GM18499 (cell line): ENCODE measurements at regions not wholly inside any gene's neighbourhood (a gene's known extent, or its start where the extent isn't known, plus 50 kb on each side); places are given as distances from the start of the nearest gene placed in this dataset.

Experiments
- ATAC-seq: cut with Tn5 transposase; IDR thresholded peaks from one replicate; pipeline ENCODE4 v1.9.1; 2021; ENCODE audit warnings: moderate number of reproducible peaks; ENCODE audit not compliant: insufficient read depth, unreplicated experiment

DNA sequence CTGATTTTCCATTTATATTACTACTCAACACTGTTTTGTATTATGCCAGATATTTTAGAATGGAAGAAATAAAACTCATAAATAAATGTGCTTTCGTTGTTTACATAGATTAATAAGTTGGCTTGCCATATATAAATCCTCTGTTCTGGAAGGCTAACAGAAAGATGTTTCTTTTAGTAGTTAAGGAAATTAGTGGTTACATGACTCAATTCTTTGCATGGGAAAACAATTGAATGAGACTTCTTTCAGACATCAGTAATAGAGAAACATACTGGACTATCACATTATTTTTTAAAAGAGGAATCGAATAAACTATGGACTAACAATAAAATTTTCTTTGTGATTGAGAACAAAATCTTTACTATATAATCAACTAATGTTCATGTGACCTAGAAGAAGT is 336.5 kb downstream of the KCNS3 start:
- ATAC-seq: no peak

DNA sequence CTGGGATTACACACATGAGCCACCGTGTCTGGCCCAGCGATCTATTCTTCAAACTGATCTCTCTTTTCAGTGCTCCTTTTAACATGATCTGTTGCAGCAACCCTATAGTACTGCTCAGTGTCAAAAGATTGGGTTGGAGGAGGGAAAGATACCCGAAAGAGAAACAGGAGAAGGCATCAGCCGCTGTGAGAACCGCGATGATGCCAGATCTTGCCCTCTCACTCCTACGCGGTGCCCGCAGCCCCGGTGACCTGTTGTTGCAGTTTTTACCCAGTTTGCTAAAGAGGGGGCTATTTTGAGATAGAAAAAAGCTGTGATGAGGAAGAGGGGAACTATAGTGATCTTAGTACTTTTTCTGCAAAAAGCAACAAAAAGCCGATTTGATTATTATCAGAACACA is 335.5 kb downstream of the KCNS3 start:
- ATAC-seq: no peak

DNA sequence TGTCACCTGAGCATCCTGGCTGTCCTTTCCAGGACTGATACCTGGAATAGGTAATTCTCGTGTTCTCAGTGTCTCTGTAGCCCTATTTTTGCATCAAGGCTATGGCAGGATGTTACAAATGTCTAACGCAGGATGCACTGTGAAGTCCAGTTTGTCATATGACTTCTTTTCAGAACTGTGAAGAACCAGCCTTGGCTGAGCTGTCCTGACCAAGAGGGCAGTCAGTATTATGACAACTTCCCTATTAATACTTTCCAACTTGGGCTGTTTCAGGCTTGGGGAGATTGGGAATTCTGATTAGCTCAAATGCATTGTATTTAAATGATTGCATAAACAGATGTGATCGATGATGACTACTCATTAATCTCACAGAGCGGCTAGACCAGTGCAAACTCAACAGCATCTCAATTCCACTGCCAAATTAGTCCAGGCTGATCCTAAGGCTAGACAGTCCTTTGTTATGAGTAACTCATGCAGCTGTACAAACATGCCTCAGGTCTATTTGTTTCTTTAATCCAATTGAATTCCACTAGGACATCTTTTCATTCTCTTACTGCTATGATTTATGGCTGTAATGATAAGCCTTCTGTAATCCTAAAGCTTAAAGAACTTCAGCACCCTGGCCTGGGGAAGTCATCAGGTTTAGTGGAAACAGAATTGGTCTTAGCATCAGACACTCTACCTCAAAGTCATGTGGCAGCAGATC is 331.6 kb downstream of the KCNS3 start:
- ATAC-seq: no peak

DNA sequence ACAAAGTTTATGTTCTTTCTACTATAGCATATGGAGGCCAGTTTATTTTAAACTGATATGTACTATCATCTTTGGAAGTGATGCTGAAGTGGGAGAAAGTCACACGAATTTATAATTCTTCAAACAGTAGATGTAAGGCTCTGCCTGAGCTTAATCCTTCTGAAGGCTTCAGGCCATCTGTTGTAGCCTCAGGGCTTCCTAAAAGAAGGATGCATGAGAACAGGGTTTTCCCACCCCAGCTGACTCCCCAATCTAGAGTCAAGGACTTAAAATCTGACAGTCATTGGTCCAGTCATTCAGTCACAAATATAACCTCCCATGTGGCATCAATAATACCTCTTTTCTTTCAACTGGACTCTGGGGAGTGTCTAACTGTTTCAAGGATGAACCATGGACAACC is 330.5 kb downstream of the KCNS3 start:
- no peak for ATAC-seq

DNA sequence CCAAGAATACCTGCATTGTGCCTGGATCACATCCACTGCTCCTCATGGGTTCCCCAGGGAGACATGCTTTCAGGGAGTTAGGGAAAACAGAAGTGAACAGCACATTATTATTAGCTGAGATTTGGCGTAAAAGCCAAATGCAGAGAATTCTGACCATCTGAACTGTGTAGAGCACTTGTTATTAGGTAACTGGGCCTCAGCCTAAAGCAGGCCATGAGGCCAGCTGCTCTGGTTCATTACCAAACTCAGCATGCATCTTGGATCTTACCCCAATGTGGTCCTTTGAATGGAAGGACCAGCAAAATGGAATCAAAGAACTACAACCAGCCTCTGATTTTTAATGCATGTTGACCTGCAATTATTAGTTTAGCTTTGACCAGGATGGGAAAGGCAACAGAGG is 322.3 kb downstream of the KCNS3 start:
- ATAC-seq: no peak

DNA sequence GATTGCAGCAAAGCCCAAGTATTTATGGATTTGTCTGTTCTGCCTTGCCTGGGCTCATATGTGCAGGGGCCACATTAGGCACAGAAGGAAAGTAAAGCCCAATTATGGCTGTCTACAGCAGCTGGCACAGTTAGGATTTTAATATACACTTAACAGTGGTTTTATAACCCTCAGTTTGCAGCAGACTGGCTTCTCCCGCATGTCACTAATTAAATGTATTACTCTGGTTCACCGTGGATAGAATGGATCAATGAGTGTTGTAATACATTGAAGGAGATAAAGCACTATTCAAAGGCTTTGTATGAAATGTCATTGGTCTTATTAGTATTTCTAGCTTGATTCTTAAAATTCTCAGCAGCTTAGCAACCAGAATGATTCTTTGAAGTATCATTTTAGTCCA is 320.2 kb downstream of the KCNS3 start:
- no peak for ATAC-seq

DNA sequence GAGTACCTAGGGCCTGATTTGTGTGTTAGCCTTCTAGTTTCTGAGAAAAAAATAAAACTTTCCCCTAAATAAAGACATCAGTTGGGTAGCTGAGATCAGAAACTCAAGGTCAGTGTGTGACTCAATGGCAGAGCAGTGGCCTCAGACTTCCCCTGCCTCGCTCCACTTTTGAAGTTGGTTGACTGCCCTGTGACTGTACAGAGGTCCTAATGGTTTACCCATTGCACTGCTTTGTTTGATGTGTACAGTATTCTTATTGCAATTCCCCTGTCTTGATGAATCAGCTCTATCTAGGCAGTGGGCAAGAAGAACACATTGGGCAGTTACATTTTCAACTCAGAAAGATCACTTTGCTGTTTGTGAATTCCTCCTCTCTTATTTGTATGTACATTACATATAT is 315.7 kb downstream of the KCNS3 start:
- ATAC-seq: no peak

DNA sequence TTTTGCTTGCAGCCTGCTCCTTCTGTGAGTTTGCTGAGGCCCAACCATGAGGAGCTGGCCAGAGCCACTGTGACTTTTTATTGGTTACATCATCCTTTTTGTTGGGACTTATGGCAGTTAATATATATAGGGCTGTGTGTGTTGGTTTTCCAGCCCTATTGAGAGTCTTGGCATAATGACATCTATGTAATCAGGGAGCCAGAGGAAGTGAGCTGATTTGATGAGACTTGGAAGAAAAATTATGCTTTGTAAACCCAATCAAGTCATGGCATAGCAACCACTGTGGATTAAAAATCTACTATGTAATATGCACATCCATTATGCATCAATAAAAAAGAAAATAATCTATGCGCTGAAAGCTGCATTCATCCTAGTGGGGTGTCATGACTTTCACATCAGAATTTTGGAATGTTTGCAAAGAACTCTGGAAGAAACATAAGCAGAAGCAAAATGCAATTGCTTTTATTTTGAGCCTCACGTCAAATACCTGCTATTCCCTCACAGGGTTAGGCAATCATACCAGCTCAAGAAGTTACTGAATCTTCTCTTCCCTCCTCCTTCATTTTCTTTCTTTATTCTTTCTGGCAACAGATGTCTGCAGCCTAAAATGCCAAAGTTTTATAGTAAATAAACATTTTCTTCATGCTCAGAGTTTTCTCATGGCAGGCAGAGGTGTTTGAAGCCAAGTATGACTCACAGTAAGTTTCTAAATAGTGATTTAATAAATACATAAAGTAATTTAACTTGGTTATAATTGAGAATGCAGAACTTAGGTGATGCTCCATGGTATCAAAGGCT is 308.5 kb downstream of the KCNS3 start:
- ATAC-seq: no peak

DNA sequence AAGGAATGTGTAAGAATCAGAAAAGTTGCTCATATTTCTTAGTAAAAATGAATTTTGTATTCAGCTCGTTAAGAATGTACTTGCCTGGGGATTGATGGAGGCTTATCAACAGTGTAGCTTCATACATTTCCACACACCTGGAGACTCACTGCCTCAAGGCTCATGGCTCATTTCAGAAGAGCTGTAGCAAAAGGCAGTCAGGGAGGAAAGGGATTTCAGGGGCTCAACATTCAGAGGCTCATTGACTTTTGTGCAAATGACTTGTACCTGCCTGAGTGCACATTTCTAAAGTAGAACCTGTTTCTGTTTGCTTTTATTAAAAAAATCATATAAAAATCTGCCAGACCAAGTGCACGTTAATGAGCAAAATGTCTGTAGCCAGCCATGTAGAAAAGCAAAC is 304.4 kb downstream of the KCNS3 start:
- no peak for ATAC-seq

DNA sequence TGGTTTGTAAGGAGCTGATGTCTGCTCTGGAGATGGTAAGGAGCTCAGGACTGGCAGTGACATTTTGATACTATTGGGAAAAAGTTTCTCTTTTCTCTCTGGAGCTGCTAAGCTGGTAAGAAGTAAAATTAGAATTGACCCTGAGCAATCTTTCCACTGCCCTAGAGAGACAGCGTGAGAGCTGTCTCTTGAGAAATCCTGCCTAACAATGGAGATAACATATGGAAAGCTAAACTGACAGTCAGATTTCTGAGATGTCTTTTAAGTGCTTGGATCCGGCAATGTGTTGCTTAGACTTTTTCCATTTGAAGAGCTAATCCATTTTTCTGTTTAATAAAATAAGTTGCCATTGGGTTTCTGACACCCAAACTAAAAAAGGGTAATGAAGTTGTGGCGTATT is 302.4 kb downstream of the KCNS3 start:
- no peak for ATAC-seq

DNA sequence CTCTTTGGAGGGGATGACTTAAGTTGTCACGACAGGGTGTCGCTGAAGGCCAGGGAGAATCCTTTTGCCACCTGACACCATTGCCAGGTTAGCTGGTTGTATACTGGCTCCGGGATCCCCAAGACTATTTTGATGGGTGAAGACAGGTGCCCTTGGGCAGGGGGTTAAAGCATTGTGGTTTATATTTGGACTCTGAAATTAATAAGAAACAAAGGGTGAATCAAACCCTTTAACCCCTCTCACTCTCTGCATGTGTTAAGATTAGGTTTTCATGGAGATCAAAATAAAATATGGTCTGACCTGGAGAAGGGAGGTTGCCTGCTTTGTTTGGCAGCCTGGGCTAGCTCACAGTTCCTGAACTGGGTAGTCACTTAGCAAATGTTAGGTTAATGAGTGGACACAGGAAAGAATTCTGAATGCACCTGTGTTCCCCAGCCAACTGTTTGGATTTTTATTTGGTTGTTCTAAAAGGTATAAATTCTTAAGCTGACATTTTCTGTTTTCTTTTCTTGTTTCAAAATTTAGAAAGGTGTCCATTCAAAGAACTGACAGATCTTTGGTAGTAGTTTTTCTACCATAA is 301.7 kb downstream of the KCNS3 start:
- ATAC-seq: no peak

DNA sequence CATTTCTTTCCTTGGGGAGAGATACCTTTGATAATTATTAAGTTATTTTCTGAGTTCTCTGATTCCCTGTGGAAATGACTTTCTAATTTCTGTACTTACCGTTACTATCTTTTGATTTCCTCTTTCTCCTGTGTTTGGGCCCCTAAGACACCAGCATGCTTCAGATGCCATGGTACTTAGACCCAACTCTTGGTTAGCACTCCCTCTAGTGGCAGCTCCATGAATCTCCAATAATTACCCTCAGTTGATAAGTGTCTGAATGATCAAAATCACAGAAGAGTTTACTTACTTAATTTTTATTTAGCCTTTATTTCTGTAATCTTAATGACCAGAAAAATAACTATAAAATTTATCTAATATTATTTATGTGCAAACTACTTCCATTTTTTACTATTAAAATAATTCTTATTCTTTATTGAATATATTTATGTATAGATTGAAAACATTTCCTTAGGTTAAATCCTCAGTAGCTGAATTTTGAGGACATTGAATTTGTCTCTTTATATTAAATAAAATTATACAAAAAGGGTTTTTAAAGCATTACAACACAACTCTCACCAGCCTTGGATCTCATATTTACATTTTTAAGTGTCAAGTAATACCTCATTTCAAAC is 300.4 kb downstream of the KCNS3 start:
- no peak for ATAC-seq

DNA sequence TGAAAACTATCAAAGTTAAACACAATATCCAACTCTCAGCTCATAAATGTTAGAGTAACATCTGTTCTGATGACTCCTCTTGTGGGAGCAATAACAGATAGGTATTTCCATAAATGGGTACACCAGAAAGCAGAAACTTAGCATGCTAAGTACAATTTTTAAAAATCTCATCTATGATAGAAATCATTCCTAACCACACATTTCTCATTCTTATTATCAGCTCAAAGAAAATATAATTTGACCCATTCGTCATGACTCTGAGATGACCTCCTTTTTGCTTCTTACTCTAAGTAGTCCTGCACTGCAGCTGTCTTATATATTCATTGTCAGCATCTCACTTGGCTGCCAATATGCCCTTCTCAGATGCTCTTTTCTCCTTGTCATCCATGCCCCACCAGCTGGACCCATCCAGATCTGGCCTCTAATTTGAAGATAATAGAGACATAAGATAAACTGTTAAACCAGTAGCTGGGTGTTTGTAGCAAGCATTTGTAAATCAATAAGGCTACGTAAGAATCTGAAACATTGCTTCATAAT is 298.3 kb downstream of the KCNS3 start:
- ATAC-seq: no peak

DNA sequence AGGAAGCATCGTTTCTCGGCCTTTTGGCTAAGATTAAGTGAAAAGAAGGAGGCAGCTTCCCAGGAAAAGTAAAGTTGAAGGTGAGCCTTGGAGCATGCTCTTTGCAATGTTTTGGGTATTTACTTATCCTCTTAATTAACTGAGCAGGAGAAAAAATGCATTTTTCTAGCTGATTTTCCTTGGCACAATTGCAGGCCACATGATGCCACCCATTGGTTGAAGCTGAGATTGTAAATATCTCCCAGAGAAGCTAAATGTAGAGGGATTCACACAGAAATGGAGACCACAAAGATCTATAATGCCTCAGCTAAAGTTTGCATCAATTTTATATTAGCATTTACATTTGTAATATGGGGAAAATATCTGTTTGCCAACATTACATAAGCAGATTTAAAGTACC is 294.1 kb downstream of the KCNS3 start:
- no peak for ATAC-seq

DNA sequence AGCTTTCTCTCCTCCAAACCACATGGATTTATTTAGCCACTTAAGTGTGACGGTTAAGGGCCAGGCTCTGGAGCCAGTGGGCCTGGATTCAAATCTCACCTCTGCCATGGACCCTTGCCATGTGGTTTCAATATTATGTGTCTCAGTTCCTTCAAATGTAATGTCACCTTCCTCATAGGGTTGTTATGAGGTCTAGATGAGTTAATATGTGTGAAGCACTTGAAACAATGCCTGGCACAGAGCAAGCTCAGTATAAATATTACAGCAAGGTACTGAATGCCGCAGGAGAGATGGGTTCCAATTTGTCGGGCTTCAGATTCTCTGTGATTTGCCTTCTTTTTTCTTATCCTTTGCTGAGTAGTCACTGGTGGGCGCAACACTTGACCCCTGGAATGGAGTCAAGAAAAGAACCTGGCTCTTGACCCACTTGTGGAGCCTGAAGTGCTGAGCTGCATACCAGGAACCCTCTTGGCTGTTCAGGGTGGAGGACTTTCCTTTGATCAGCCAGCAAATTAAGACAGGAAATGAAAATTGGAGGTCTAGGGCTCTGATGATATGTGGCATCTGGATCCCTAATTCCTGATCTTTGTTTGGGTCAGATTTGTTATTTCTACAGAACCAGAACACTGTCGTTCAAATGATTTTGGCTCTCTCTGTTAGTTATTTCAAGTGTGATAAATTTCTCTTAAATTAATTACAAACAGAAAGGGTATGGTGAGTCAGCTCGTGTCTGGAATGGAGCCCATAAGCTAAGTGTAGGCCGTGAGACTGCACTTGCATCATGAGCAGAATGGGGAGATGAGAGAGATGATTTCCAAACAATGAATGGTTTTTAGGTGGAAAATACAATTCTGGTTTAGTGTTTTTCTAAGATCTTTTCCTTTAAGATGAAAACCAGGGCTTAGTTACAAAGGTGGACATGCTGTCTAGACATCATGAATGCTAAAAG is 293.0 kb downstream of the KCNS3 start:
- no peak for ATAC-seq

DNA sequence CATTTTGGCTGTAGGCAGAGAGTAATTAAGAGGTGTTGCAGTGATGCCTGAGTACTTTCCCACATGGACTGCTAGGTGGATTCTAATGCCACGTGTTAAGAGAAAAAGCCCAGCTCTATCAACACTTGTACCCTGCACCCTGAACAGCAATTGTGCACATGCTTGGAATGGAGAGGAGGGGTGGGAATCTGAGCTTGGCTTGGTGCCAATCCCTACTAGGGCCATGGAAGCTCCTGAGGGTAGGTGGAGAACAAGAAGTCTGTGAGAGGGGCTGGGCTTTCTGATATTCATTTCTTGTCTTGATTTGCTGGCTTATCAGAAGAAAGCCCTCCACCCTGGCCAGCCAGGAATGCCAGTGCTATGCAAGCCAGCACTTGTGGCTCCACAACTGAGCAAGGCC is 292.2 kb downstream of the KCNS3 start:
- ATAC-seq: no peak

DNA sequence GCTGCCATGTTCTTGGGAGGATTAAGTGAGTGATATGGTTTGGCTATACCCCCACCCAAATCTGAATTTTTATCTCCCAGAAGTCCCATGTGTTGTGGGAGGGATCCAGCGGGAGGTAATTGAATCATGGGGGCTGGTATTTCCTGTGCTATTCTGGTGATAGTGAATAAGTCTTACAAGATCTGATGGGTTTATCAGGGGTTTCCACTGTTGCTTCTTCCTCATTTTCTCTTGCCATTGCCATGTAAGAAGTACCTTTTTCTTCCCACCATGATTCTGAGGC is 291.4 kb downstream of the KCNS3 start:
- ATAC-seq: no peak

DNA sequence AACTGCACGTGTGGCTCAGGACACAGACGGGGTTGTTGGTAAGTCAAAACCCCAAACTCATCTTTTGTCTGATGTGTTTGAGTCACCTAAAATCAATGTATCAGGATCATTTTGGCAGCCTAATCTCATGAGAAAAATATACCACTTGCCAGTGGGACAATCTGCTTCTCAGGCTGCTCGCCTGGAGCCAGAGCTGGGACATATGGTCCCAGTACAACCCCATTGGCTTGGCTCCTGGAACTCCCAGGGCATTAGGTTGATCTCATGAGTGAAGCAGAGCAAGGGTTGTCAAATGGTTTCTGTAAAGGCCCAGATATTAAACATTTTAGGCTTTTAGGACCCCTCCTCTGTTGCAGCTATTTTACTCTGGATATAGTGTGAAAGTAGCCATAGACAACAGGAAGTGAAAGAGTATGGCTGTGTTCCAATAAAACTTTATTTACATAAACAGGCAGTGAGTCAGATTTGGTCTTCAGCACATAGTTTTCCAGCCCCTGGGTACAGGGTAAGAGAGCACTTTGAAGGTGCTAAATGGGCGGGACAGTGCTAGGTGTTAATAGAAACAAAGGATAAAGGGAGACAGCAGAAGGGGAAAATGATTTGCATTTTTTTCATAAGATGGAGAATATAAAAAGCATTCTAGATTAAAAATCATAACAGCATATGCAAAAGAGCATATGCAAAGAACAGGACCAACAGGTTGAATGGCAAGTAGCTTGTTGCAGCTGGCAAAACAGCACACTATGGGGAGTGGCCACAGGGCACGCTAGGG is 290.8 kb downstream of the KCNS3 start:
- ATAC-seq: no peak

DNA sequence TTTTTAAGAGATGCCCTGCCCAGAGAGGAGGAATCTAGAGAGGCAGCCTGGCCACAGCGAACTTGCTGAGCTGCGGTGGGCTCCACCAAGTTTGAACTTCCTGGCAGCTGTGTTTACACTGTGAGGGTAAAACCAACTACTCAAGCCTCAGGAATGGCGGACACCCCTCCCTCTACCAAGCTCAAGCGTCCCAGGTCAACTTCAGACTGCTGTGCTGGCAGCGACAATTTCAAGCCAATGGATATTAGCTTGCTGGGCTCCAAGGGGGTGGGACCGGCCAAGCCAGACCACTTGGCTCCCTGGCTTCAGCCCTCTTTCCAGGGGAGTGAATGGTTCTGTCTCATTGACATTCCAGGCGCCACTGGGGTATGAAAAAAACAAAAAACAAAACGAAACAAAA is 289.4 kb downstream of the KCNS3 start:
- ATAC-seq: no peak
